ENCODE measurements at regions not wholly inside any gene's neighbourhood (a gene's known extent, or its start where the extent isn't known, plus 50 kb on each side); places are given as distances from the start of the nearest gene placed in this dataset.

GRCh38 chr3:137061186-137061585 lies 103.4 kb downstream of the IL20RB start:
- H3F3A ChIP-seq (replicated peaks; ENCODE audit: insufficient read depth), result no peaks in the 10 kb centered on the region
- H2AFZ ChIP-seq (ENCODE audit: low read depth), result no peak overlapping the region
- POLR2A ChIA-PET, result no interaction called here
- no peak overlapping the region for H3K4me2 ChIP-seq
- DNase-seq, result no peak
- CTCF ChIA-PET, result interaction anchor here (0.5 kb wide), 1 partner anchor 1999 kb away, joined by 3 read pairs; no protein-coding TSS in a partner anchor
- no peaks in the 10 kb centered on the region for H3K4me1 ChIP-seq (ENCODE audit: control insufficient read depth in 1 of 2, insufficient read depth in 2 of 2, low read depth in 1 of 2, low read length in 1 of 2)
- 45% methylated on average over 4 of the region's 4 CpGs for WGBS (ENCODE audit: low lambda C conversion rate)
- no peaks in the 10 kb centered on the region for H3K36me3 ChIP-seq (replicated peaks in 1 of 2; ENCODE audit: control insufficient read depth in 1 of 2, insufficient read depth in 2 of 2, low read length in 1 of 2)
- TF ChIP-seq FOSL2 (IDR thresholded peaks at IDR 0.05; ENCODE audit: borderline replicate concordance, low read depth) (no peak), NFIC (IDR thresholded peaks at IDR 0.05; ENCODE audit: borderline replicate concordance) (no peak), TCF12 (IDR thresholded peaks at IDR 0.05) (no peak), USF2 (IDR thresholded peaks at IDR 0.05; ENCODE audit: borderline replicate concordance, low read depth, low read length) (no peak), POLR2AphosphoS5 (IDR thresholded peaks at IDR 0.05; ENCODE audit: low read depth, low read length) (no peak), FOXM1 (IDR thresholded peaks at IDR 0.05; ENCODE audit: low read depth) (no peak), ZBTB33 (IDR thresholded peaks at IDR 0.05; ENCODE audit: borderline replicate concordance, low read depth) (no peak), IRF3 (IDR thresholded peaks at IDR 0.05; ENCODE audit: low read depth, low read length) (no peak)
- no peaks in the 10 kb centered on the region for H4K20me1 ChIP-seq (ENCODE audit: insufficient read depth)
- no peak overlapping the region for H3K4me3 ChIP-seq (ENCODE audit: low read depth in 2 of 2, low read length in 1 of 2)
- H3K79me2 ChIP-seq (ENCODE audit: insufficient read depth), result no peaks in the 10 kb centered on the region
- H3K9me2 ChIP-seq, result no peaks in the 10 kb centered on the region
- no peak overlapping the region for H3K9ac ChIP-seq
- no peaks in the 10 kb centered on the region for H3K27me3 ChIP-seq (ENCODE audit: insufficient read depth)
- no peak overlapping the region for H3K27ac ChIP-seq (ENCODE audit: low read depth in 2 of 2, low read length in 1 of 2)
- H3K9me3 ChIP-seq, result no peaks in the 10 kb centered on the region

- H3K9me3 ChIP-seq, result no peaks in the 10 kb centered on the region
- H3K27me3 ChIP-seq (ENCODE audit: insufficient read depth), result no peaks in the 10 kb centered on the region
- no peaks in the 10 kb centered on the region for H3K4me1 ChIP-seq (ENCODE audit: control insufficient read depth in 1 of 2, insufficient read depth in 2 of 2, low read depth in 1 of 2, low read length in 1 of 2)
- no peak overlapping the region for H3K4me2 ChIP-seq
- WGBS (ENCODE audit: low lambda C conversion rate), result 47% methylated on average over 2 of the region's 2 CpGs
- TF ChIP-seq ELF1 (IDR thresholded peaks at IDR 0.05), result no peak
- no peak for TF ChIP-seq RAD21 (IDR thresholded peaks at IDR 0.05; ENCODE audit: low read length)
- TF ChIP-seq SIN3A (IDR thresholded peaks at IDR 0.05; ENCODE audit: borderline replicate concordance, low read depth, low read length), result no peak
- TF ChIP-seq IRF3 (IDR thresholded peaks at IDR 0.05; ENCODE audit: low read depth, low read length), result no peak
- no peak for TF ChIP-seq TCF12 (IDR thresholded peaks at IDR 0.05)
- no peak for TF ChIP-seq POLR2AphosphoS5 (IDR thresholded peaks at IDR 0.05; ENCODE audit: low read depth, low read length)
- no peak for DNase-seq
- POLR2A ChIA-PET, result no interaction called here
- CTCF ChIA-PET, result no interaction called here
- no peaks in the 10 kb centered on the region for H3K9me2 ChIP-seq
- H3F3A ChIP-seq (replicated peaks; ENCODE audit: insufficient read depth), result no peaks in the 10 kb centered on the region
- H3K36me3 ChIP-seq (replicated peaks in 1 of 2; ENCODE audit: control insufficient read depth in 1 of 2, insufficient read depth in 2 of 2, low read length in 1 of 2), result no peaks in the 10 kb centered on the region
- no peak overlapping the region for H3K27ac ChIP-seq (ENCODE audit: low read depth in 2 of 2, low read length in 1 of 2)
- H3K4me3 ChIP-seq (ENCODE audit: low read depth in 2 of 2, low read length in 1 of 2), result no peak overlapping the region
- no peak overlapping the region for H3K9ac ChIP-seq
- H2AFZ ChIP-seq (ENCODE audit: low read depth), result no peak overlapping the region
- H4K20me1 ChIP-seq (ENCODE audit: insufficient read depth), result no peaks in the 10 kb centered on the region
- H3K79me2 ChIP-seq (ENCODE audit: insufficient read depth), result no peaks in the 10 kb centered on the region
Observed at GRCh38 chr3:137062250-137062649, 104.5 kb downstream of the IL20RB start.

Measured in SK-N-SH (cell line).